Loucy (cell line): ENCODE measurements at regions not wholly inside any gene's neighbourhood (a gene's known extent, or its start where the extent isn't known, plus 50 kb on each side); places are given as distances from the start of the nearest gene placed in this dataset.
"Not testable (repeated sequence)": the region's sequence is repeated elsewhere in the genome, so short reads cannot be mapped to it uniquely, and the experiment has no call there.

Experiments
- CTCF ChIP-seq: fragments of 200-600 bp; sonication (generic); conservative IDR thresholded peaks from 2 replicates; pipeline ENCODE4 v1.5.1; 2014; ENCODE audit warnings: mild to moderate bottlenecking, antibody characterized with exemption, low read length
- EZH2phosphoT487 ChIP-seq: fragments of 200-600 bp; IDR thresholded peaks from 2 replicates; pipeline ENCODE4 v1.6.1; 2018; ENCODE audit warnings: antibody characterized with exemption, mild to moderate bottlenecking, moderate library complexity, borderline replicate concordance

DNA sequence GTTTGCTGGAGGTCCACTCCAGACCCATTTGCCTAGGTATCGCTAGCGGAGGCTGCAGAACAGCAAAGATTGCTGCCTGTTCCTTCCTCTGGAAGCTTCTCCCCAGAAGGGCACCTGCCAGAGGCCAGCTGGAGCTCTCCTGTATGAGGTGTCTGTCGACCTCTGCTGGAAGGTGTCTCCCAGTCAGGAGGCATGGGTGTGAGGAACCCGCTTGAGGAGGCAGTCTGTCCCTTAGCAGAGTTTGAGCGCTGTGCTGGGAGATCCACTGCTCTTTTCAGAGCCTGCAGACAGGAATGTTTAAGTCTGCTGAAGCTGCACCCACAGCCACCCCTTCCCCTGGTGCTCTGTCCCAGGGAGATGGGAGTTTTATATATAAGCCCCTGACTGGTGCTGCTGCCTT lies 335.0 kb upstream of the DNAJC19 start:
- not testable (repeated sequence) for TF ChIP-seq CTCF, EZH2phosphoT487
